ENCODE measurements at regions not wholly inside any gene's neighbourhood (a gene's known extent, or its start where the extent isn't known, plus 50 kb on each side); places are given as distances from the start of the nearest gene placed in this dataset.

DNA sequence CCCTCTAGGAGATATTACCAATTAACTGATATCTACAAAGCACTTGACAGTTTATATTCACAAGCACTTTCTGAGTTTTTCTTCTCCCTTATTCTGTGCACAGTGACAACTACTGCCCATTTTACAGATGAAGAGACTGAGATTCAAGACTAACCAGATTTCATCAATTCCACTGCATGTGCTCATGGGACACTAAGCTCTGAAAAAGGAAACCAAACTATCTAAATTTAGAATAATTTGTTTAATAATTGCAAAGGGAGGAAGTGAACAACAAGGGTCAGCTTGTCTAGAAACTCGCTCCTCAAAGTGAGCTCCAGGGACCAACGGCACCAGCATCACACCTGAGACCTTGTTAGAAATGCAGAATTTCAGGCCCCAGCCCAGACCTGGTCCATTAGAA, 50.8 kb upstream of the MYLIP start:
- no peaks in the 10 kb centered on the region for H3K36me3 ChIP-seq (ENCODE audit: control insufficient read depth, insufficient read depth, low read length)
- no peak overlapping the region for H3K4me3 ChIP-seq (ENCODE audit: low read length)
- H3K9me3 ChIP-seq (ENCODE audit: control insufficient read depth, insufficient read depth, low read length), result no peaks in the 10 kb centered on the region
- no peak for DNase-seq (ENCODE audit: low read depth, low spot score)
- no peaks in the 10 kb centered on the region for H3K27me3 ChIP-seq (ENCODE audit: control insufficient read depth, insufficient read depth, low read length)
- H3K27ac ChIP-seq (ENCODE audit: low read length), result no peak overlapping the region
- no CpG with 5 or more reads among the region's 2 CpGs for WGBS (ENCODE audit: insufficient coverage, insufficient read length)
- no peaks in the 10 kb centered on the region for H3K4me1 ChIP-seq (ENCODE audit: control insufficient read depth, insufficient read depth, low read length)

DNA sequence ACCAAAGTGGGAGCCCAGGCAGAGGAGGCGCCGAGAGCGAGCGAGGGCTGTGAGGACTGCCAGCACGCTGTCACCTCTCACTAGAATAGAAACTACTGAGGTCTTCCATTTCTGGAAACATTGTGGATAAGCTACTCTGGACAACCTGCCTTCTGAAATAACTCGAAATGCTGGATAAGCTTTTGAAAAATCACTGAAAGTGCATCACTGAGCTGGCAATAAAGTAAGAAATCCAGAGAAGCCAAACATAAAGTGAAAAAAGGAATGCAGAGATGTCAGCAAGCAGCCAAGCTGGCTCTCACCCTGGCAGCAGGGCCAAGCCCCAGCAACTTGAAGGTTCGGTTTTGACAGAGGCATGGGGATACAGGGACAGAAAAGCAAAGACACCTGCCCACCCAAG, 59.2 kb upstream of the MYLIP start:
- Histone ChIP-seq H3K27me3 (ENCODE audit: control insufficient read depth, insufficient read depth, low read length) (no peaks in the 10 kb centered on the region), H3K9me3 (ENCODE audit: control insufficient read depth, insufficient read depth, low read length) (no peaks in the 10 kb centered on the region), H3K4me3 (ENCODE audit: low read length) (no peak overlapping the region), H3K36me3 (ENCODE audit: control insufficient read depth, insufficient read depth, low read length) (no peaks in the 10 kb centered on the region), H3K27ac (ENCODE audit: low read length) (no peak overlapping the region), H3K4me1 (ENCODE audit: control insufficient read depth, insufficient read depth, low read length) (no peaks in the 10 kb centered on the region; the same call in 1 of the 2 replicates)
- no CpG with 5 or more reads among the region's 7 CpGs for WGBS (ENCODE audit: insufficient coverage, insufficient read length)
- DNase-seq (ENCODE audit: low read depth, low spot score), result no peak

DNA sequence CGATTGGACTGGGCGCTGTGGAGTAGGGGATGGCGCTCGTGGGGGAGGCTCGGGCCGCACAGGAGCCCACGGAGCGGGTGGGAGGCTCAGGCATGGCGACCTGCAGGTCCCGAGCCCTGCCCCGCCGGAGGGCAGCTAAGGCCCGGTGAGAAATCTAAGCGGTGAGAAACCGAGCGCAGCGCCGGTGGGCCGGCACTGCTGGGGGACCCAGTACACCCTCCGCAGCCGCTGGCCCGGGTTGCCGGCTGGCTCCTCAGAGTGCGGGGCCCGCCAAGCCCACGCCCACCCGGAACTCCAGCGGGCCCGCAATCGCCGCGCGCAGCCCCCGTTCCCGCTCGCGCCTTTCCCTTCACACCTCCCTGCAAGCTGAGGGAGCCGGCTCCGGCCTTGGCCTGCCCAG, 59.7 kb upstream of the MYLIP start:
- WGBS (ENCODE audit: insufficient coverage, insufficient read length), result no CpG with 5 or more reads among the region's 39 CpGs
- Histone ChIP-seq H3K9me3 (ENCODE audit: control insufficient read depth, insufficient read depth, low read length) (no peaks in the 10 kb centered on the region), H3K4me3 (ENCODE audit: low read length) (no peak overlapping the region), H3K27ac (ENCODE audit: low read length) (no peak overlapping the region), H3K4me1 (ENCODE audit: control insufficient read depth, insufficient read depth, low read length) (peaks cover 4% of the 10 kb centered on the region; the same call in 1 of the 2 replicates), H3K36me3 (ENCODE audit: control insufficient read depth, insufficient read depth, low read length) (no peaks in the 10 kb centered on the region), H3K27me3 (ENCODE audit: control insufficient read depth, insufficient read depth, low read length) (no peaks in the 10 kb centered on the region)
- DNase-seq (ENCODE audit: low read depth, low spot score), result no peak

DNA sequence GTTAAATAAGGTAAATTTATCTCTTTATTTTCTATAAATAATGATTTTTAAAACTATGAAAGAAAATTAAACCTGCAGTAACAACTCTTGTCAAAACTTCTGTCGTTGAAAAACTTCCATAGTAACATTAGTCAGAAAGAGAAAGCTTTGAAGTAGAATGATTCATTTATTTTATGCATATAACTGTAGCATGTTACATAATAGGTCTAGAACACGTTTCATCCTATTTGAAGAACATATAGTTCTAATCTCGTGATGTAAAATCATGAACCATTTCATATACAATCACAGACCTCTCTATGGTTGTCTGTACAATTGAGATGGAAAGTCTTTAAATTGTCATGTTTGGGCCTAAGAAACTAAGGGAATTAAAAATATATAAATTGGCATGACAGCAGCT, 61.3 kb upstream of the MYLIP start:
- no peak for DNase-seq (ENCODE audit: low read depth, low spot score)

DNA sequence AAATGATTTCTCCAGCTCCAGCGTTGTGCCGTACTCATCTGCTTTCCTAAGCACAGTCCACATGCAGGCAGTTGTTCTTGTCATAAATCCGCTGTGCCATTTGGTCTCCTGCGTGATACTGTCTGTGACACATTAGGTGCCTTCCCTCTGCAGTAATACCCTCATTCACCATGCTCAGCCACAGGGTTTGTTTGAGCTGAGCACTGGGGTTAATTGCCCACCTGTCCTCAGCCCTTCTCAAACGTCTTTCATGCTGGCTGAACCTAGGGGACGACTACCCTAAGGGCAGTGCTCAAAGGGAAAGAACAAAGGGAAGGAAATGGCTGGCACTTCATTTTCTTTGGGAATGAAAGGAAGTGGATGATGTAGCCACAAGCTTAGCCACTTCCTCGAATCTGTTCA, 64.2 kb upstream of the MYLIP start:
- Histone ChIP-seq H3K4me3 (ENCODE audit: low read length) (no peak overlapping the region), H3K27me3 (ENCODE audit: control insufficient read depth, insufficient read depth, low read length) (no peaks in the 10 kb centered on the region), H3K4me1 (ENCODE audit: control insufficient read depth, insufficient read depth, low read length) (peaks cover 4% of the 10 kb centered on the region; the same call in 1 of the 2 replicates), H3K9me3 (ENCODE audit: control insufficient read depth, insufficient read depth, low read length) (no peaks in the 10 kb centered on the region), H3K36me3 (ENCODE audit: control insufficient read depth, insufficient read depth, low read length) (no peaks in the 10 kb centered on the region), H3K27ac (ENCODE audit: low read length) (no peak overlapping the region)
- peak; percentile 57 for DNase-seq (ENCODE audit: low read depth, low spot score)
- WGBS (ENCODE audit: insufficient coverage, insufficient read length), result no CpG with 5 or more reads among the region's 7 CpGs

More for the DNA sequence above, 61.3 kb upstream of the MYLIP start:
- Histone ChIP-seq H3K27me3 (ENCODE audit: control insufficient read depth, insufficient read depth, low read length) (no peaks in the 10 kb centered on the region), H3K4me3 (ENCODE audit: low read length) (no peak overlapping the region), H3K4me1 (ENCODE audit: control insufficient read depth, insufficient read depth, low read length) (peaks cover 4% of the 10 kb centered on the region; the same call in 1 of the 2 replicates), H3K27ac (ENCODE audit: low read length) (no peak overlapping the region), H3K36me3 (ENCODE audit: control insufficient read depth, insufficient read depth, low read length) (no peaks in the 10 kb centered on the region), H3K9me3 (ENCODE audit: control insufficient read depth, insufficient read depth, low read length) (no peaks in the 10 kb centered on the region)
- no CpG with 5 or more reads among the region's 3 CpGs for WGBS (ENCODE audit: insufficient coverage, insufficient read length)

DNA sequence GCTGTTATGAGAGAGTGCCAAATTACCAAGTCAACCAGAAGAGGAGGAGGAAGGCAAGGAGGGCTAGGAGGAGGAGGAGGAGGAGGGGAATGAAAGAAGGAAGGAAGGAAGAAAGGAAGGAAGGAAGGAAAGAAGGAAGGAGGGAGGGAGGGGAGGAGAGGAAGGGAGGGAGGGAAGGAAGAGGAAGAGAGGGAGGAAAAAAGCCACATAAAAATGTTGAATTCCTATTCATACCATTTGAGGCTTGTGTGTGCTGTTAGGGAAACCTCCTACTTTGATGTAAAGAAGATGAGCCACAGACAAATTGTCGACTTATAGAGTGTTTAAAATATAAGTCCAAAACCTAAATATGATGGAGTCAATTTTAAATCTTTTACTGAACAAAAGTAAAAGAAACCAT, 65.3 kb upstream of the MYLIP start:
- H3K36me3 ChIP-seq (ENCODE audit: control insufficient read depth, insufficient read depth, low read length), result no peaks in the 10 kb centered on the region
- H3K27me3 ChIP-seq (ENCODE audit: control insufficient read depth, insufficient read depth, low read length), result no peaks in the 10 kb centered on the region
- peaks cover 4% of the 10 kb centered on the region; the same call in 1 of the 2 replicates for H3K4me1 ChIP-seq (ENCODE audit: control insufficient read depth, insufficient read depth, low read length)
- H3K27ac ChIP-seq (ENCODE audit: low read length), result no peak overlapping the region
- H3K9me3 ChIP-seq (ENCODE audit: control insufficient read depth, insufficient read depth, low read length), result no peaks in the 10 kb centered on the region
- no peak overlapping the region for H3K4me3 ChIP-seq (ENCODE audit: low read length)
- no peak for DNase-seq (ENCODE audit: low read depth, low spot score)
- no CpG with 5 or more reads among the region's 1 CpG for WGBS (ENCODE audit: insufficient coverage, insufficient read length)

DNA sequence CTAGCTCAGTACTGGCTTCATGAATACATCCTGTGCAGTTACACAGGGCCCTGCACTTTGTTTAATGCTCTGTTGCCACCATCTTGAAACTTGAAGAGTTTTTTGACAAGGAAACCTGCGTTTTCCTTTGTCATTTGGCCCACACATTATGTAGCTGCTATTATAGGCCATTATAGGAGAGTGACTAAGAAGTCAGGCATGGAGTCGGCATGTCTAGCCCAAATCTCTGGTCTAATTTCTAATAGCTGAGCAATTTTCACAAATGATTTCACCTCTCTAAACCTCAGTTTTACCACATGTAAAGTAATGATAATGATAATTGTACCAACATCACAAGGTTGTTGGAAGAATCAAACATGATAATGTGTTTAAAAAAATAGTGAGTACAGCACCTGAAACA, 67.1 kb upstream of the MYLIP start:
- Histone ChIP-seq H3K27ac (ENCODE audit: low read length) (no peak overlapping the region), H3K4me3 (ENCODE audit: low read length) (no peak overlapping the region), H3K36me3 (ENCODE audit: control insufficient read depth, insufficient read depth, low read length) (no peaks in the 10 kb centered on the region), H3K4me1 (ENCODE audit: control insufficient read depth, insufficient read depth, low read length) (peaks cover 7% of the 10 kb centered on the region; the same call in 1 of the 2 replicates), H3K9me3 (ENCODE audit: control insufficient read depth, insufficient read depth, low read length) (no peaks in the 10 kb centered on the region), H3K27me3 (ENCODE audit: control insufficient read depth, insufficient read depth, low read length) (no peaks in the 10 kb centered on the region)
- no CpG with 5 or more reads among the region's 2 CpGs for WGBS (ENCODE audit: insufficient coverage, insufficient read length)
- no peak for DNase-seq (ENCODE audit: low read depth, low spot score)

DNA sequence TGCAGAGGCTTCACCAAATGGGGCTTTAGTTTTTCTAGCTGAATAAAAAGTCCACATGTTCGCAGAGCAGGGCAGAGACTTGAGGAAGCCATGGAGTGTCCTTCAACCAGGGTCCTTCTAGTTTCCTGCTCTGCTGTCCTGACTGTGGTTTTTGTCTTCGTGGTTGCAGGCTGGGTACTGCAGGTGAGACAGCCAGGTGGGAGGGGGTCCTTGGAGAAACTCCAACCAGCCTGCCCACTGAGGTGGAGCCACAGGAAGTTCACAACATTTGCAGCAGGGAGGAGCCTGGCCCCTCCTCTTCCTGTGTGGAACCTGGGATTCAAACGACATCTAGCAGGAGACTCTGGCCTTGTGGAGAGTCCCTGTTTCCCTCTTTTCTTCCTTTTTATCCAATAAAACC, 68.8 kb upstream of the MYLIP start:
- Histone ChIP-seq H3K9me3 (ENCODE audit: control insufficient read depth, insufficient read depth, low read length) (no peaks in the 10 kb centered on the region), H3K4me1 (ENCODE audit: control insufficient read depth, insufficient read depth, low read length) (peaks cover 7% of the 10 kb centered on the region; the same call in 1 of the 2 replicates), H3K36me3 (ENCODE audit: control insufficient read depth, insufficient read depth, low read length) (no peaks in the 10 kb centered on the region), H3K27me3 (ENCODE audit: control insufficient read depth, insufficient read depth, low read length) (no peaks in the 10 kb centered on the region), H3K4me3 (ENCODE audit: low read length) (no peak overlapping the region), H3K27ac (ENCODE audit: low read length) (no peak overlapping the region)
- DNase-seq (ENCODE audit: low read depth, low spot score), result no peak
- WGBS (ENCODE audit: insufficient coverage, insufficient read length), result no CpG with 5 or more reads among the region's 3 CpGs

DNA sequence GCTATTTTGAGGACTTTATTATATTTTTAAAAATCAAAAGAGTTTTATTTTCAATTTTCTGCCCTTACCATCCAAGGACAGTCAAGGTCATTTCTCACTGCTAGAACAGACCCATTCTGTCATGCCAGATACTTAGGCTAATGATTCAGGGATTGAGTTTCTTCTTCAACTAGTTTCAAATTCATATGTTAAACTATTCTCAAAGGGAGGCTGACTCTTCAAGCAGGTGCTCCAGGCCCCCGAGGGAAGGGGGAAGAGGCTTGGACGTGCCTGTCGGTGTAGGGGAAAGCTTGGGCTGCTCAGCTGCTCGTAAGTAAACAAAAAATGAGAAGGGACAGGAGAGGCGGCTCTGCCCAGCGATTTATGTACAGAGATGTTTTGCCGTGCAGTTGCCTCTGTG, 69.4 kb upstream of the MYLIP start:
- no peak for DNase-seq (ENCODE audit: low read depth, low spot score)
- WGBS (ENCODE audit: insufficient coverage, insufficient read length), result no CpG with 5 or more reads among the region's 7 CpGs

DNA sequence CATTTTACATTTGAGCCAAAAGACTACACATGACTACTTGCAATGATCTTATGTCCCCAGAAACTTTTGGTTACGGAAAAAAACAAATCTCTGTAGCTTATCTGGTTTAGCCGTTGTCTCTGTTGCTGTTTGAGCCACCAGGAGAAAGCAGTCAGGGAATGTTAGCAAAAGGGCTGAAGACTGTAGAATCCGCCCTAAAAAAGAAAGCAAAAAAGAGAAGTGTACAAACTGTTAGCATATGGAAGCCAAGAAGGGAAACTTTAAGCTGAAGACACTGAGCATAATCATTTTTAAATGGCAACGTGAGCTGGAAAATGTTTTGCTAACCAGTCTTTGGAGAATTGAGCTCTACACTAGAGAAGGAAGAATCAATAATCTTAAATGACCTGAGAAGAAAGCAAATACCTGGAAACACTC, 69.9 kb upstream of the MYLIP start:
- no peaks in the 10 kb centered on the region for H3K36me3 ChIP-seq (ENCODE audit: control insufficient read depth, insufficient read depth, low read length)
- no peaks in the 10 kb centered on the region for H3K27me3 ChIP-seq (ENCODE audit: control insufficient read depth, insufficient read depth, low read length)
- no peak overlapping the region for H3K4me3 ChIP-seq (ENCODE audit: low read length)
- H3K27ac ChIP-seq (ENCODE audit: low read length), result no peak overlapping the region
- no CpG with 5 or more reads among the region's 4 CpGs for WGBS (ENCODE audit: insufficient coverage, insufficient read length)
- peaks cover 3% of the 10 kb centered on the region; the same call in 1 of the 2 replicates for H3K4me1 ChIP-seq (ENCODE audit: control insufficient read depth, insufficient read depth, low read length)
- no peak for DNase-seq (ENCODE audit: low read depth, low spot score)
- H3K9me3 ChIP-seq (ENCODE audit: control insufficient read depth, insufficient read depth, low read length), result no peaks in the 10 kb centered on the region

More for the DNA sequence above, 69.4 kb upstream of the MYLIP start:
- H3K4me1 ChIP-seq (ENCODE audit: control insufficient read depth, insufficient read depth, low read length), result peaks cover 5% of the 10 kb centered on the region; the same call in 1 of the 2 replicates
- no peaks in the 10 kb centered on the region for H3K36me3 ChIP-seq (ENCODE audit: control insufficient read depth, insufficient read depth, low read length)
- H3K9me3 ChIP-seq (ENCODE audit: control insufficient read depth, insufficient read depth, low read length), result no peaks in the 10 kb centered on the region
- H3K27me3 ChIP-seq (ENCODE audit: control insufficient read depth, insufficient read depth, low read length), result no peaks in the 10 kb centered on the region
- no peak overlapping the region for H3K27ac ChIP-seq (ENCODE audit: low read length)
- H3K4me3 ChIP-seq (ENCODE audit: low read length), result no peak overlapping the region

DNA sequence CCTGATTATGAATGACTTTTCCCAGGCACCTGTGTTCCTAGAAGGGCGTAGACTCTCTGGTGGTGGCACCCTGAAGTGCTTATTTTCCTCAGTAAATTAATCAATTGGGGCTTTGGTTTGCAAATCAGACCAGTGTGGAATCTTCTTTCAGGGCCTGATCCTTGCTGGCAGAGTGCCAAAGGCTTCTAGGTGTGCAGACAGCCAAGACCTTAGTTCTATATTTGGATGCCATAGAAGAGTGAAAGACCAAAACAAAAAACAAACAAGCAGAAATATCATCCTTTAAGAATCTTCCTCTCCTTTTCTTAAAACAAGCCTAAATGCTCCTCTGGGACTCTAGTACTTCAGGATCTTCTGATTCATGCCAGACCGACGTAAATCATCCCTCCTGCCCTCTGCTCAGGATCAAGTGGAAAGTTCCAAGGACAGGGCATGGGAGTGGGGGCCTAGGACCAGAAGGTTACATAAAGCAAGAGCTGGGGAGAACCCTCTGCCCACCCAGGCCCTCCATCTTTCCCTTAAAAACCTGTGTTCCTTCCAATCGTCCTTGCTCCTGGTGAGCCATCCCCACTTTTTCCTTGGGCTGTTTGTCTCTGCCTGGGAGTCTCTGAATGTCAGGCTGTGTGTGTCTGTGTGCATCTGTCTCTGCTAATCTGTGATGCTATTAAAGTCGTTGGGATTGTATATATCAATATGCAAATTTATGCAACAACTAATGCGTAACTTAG, 70.5 kb upstream of the MYLIP start:
- Histone ChIP-seq H3K9me3 (ENCODE audit: control insufficient read depth, insufficient read depth, low read length) (no peaks in the 10 kb centered on the region), H3K4me1 (ENCODE audit: control insufficient read depth, insufficient read depth, low read length) (peaks cover 3% of the 10 kb centered on the region; the same call in 1 of the 2 replicates), H3K4me3 (ENCODE audit: low read length) (no peak overlapping the region), H3K27me3 (ENCODE audit: control insufficient read depth, insufficient read depth, low read length) (no peaks in the 10 kb centered on the region), H3K36me3 (ENCODE audit: control insufficient read depth, insufficient read depth, low read length) (no peaks in the 10 kb centered on the region), H3K27ac (ENCODE audit: low read length) (no peak overlapping the region)
- DNase-seq (ENCODE audit: low read depth, low spot score), result no peak
- WGBS (ENCODE audit: insufficient coverage, insufficient read length), result no CpG with 5 or more reads among the region's 6 CpGs

All from iPS DF 6.9 (cell line).